Neural progenitor cell (in vitro differentiated cells): ENCODE measurements at regions not wholly inside any gene's neighbourhood (a gene's known extent, or its start where the extent isn't known, plus 50 kb on each side); places are given as distances from the start of the nearest gene placed in this dataset.

ENCODE experiments used
- EZH2phosphoT487 ChIP-seq: fragments of 200-600 bp; sonication (generic); IDR thresholded peaks from 2 replicates; pipeline ENCODE4 v1.6.1; 2017; ENCODE audit warnings: antibody characterized with exemption
- TF ChIP-seq, protein P1 (sequence below): fragments of 200-600 bp; sonication (generic); IDR thresholded peaks from 2 replicates; pipeline ENCODE4 v1.5.1; 2017; ENCODE audit warnings: antibody characterized with exemption, mild to moderate bottlenecking

GRCh38 chr3:75140904-75141615 is 523.1 kb upstream of the FRG2C start:
- TF ChIP-seq, protein P1, sequence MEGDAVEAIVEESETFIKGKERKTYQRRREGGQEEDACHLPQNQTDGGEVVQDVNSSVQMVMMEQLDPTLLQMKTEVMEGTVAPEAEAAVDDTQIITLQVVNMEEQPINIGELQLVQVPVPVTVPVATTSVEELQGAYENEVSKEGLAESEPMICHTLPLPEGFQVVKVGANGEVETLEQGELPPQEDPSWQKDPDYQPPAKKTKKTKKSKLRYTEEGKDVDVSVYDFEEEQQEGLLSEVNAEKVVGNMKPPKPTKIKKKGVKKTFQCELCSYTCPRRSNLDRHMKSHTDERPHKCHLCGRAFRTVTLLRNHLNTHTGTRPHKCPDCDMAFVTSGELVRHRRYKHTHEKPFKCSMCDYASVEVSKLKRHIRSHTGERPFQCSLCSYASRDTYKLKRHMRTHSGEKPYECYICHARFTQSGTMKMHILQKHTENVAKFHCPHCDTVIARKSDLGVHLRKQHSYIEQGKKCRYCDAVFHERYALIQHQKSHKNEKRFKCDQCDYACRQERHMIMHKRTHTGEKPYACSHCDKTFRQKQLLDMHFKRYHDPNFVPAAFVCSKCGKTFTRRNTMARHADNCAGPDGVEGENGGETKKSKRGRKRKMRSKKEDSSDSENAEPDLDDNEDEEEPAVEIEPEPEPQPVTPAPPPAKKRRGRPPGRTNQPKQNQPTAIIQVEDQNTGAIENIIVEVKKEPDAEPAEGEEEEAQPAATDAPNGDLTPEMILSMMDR: no peak
- no peak for TF ChIP-seq EZH2phosphoT487
